Skeletal muscle cell (primary cell): ENCODE measurements at regions not wholly inside any gene's neighbourhood (a gene's known extent, or its start where the extent isn't known, plus 50 kb on each side); places are given as distances from the start of the nearest gene placed in this dataset.
"Not testable (repeated sequence)": the region's sequence is repeated elsewhere in the genome, so short reads cannot be mapped to it uniquely, and the experiment has no call there.

ENCODE experiments used
- DNase-seq: peaks from one replicate; pipeline ENCODE4 v3.0.0-alpha.2; 2010; ENCODE audit warnings: low read depth
- H3K4me3 ChIP-seq: 2 replicates; pipeline ENCODE4 v1.5.1; 2011; ENCODE audit warnings: low read depth, mild to moderate bottlenecking, control low read depth, low read length, moderate library complexity

- no peak overlapping the region for H3K4me3 ChIP-seq
- DNase-seq: no peak
Observed at GRCh38 chr5:102608414-102608813, 109.6 kb upstream of the SLCO6A1 start.

- H3K4me3 ChIP-seq: no peak overlapping the region
- DNase-seq: no peak
Observed at GRCh38 chr5:102611312-102611711, 112.5 kb upstream of the SLCO6A1 start.

- DNase-seq: no peak
- no peak overlapping the region for H3K4me3 ChIP-seq
Observed at GRCh38 chr5:102613661-102614060, 114.9 kb upstream of the SLCO6A1 start.

DNA sequence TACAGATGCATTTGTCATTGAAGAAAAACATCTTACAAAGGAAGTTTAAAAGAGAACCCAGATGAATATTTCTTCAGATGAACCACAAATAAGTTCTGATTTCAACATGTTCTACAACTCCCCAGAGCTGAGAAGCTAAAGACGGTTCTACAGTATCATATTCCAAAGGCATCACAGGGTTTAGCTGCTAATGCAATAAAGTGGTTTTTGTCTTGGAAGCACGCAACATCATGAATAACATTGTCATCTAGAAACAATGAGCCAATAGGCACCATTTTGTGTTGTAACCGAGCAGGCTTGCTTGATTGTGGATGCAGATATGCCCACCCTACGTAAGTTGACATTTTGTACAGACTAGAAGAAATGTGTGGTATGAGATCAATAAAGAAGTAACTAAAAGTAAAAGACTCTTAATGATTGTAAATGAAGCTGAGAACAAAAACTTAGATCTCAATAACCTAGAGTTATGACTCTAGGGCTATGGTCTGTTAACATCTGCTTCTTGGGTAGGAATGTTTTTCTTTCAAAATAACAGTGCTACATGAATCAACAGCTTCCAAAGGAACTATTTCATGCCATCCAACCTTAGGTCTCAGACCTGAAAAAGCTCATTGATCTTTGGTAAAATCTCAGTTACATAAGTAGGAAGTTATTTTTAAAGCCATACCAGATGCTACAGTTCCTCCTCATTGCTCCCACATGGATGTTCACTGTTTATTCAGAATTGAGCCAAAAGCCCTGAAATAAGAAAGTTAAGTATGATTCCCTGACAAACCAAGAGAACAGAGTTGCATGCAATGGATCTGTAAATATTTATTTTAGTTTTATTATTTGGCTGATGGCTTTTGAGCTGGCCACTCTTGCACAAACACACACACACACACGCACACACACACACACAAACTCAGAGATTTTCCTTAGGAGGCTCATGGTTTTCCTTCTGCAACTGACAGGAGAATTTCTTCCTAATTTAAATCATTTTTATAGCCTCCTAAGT, 118.7 kb upstream of the SLCO6A1 start:
- H3K4me3 ChIP-seq: no peak overlapping the region
- DNase-seq: peak; percentile 53

DNA sequence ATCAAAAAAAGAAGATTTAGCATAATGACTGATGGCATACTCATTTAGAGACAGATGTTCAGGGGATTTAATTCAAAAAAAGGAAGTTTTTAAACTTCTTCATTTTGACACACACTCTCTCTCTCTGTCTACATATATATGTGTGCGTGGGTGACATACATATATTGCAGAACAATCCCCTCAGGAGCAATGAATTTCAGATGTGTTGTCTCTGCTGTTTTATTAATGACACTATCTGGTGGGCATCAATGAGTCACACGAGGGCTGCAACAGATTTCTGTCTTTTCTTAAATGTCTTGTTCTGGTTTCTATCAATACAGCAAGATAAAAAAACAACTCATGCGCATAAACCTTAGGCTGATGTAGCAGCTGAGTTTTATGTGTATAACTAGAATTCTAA, 123.5 kb upstream of the SLCO6A1 start:
- no peak overlapping the region for H3K4me3 ChIP-seq
- DNase-seq: peak; percentile 54

DNA sequence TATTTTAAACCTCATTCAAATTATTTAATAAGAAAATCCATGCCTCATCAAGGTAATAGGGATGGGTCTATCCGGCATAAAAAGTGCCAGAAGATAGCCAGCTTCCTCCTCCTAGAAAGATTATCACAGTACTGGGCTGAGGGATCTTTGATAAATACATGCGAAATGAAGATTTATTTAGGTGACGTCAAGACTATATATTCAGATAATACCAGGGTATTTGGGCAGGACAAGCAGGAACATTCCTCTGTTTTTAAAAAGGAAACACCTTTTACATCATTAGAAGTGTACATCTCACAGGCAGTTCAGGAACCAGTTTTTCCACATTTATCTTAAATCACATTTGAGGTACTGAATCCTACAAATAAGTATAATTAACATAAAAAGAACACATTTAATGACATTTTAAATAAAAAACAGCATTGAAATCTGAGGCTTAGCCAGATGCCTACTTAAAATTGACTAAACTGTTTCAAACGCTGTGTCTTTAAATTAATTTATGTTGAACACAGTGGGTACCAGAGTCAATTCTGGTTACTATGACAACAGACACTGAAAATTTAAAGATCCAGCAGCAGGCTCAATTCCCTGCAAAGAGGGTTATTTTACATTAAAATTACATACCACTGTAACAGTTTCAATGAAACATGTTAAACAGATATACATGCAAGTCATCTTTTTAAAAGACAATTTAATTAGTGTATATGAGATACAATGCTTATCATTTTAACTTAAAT, 124.7 kb upstream of the SLCO6A1 start:
- no peak overlapping the region for H3K4me3 ChIP-seq

GRCh38 chr5:102624405-102624804, 125.6 kb upstream of the SLCO6A1 start:
- no peak for DNase-seq
- no peak overlapping the region for H3K4me3 ChIP-seq

More for the DNA sequence above, 124.7 kb upstream of the SLCO6A1 start:
- no peak for DNase-seq

- H3K4me3 ChIP-seq: no peak overlapping the region
- no peak for DNase-seq
Observed at GRCh38 chr5:102625468-102625867, 126.7 kb upstream of the SLCO6A1 start.

DNA sequence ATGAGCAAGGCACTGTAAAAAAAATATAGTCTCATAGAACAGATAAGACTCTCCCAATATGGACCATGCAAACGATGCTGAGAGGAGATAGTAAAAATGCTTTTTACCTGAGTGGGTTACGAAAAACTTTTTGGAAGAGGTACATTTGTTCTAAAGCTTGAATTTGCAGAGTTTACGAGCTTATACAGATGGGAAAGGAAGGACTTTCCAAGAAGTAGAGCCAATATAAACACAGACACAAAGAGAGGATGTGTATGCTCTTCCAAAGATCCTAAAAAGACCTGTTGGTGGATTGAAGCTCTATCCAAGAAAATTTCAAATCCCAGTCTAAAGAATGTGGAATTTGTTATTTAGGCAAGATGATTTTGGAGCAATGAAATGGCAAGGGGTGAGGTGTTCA, 127.1 kb upstream of the SLCO6A1 start:
- H3K4me3 ChIP-seq: no peak overlapping the region
- no peak for DNase-seq

DNA sequence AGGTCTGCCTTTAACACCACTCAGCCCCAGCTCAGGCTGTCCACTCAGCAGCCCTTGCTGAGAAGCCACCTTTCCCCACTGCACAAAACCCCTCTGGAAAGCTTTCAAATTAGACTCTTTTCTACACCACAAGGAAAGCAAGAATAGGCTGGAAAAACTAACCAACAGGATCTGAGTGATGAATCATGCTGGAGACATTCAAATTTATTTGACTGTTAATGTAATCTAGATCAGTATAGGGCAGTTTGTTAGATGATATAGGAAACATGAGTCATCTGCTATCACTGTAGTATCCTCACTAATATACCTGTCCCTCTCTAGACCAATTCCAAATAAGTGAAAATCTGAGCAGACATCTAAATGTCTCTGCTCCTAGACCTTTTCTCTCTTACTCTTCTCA, 127.8 kb upstream of the PAM start:
- DNase-seq: no peak
- H3K4me3 ChIP-seq: no peak overlapping the region

DNA sequence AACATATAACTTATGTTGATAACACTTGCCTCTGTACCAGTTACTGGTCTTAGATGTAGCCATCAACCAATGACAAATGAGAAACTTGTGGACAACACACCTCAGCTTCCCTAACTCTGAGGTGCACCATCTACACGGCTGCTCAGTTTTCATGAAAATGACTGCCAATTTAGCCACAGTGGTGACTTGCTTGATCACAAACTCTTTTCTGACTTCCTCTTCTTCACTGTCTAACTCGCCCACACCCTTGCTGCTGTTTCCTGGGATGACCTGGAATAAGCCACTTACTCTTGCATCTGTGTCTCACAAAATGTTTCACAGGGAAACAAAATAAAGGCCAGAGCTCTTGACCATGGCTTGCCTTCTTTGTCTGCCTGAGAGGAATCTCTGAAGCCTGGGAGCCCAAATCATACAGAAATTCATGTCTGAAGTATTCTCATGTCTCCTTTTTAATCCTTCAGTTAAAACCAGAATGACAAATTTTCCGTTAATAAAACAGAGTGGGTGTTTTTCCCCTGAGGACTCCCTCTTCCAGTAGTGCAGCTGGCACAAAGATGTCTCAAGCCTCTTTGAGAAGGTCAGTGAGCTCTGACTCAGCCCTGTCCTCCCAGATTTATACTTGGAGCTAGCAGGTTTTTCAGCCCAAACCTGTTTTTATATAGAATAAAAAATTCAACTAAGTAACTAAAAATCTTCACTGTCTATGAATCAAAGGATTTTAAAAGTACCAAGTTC, 126.5 kb upstream of the PAM start:
- DNase-seq: no peak
- H3K4me3 ChIP-seq: no peak overlapping the region

DNA sequence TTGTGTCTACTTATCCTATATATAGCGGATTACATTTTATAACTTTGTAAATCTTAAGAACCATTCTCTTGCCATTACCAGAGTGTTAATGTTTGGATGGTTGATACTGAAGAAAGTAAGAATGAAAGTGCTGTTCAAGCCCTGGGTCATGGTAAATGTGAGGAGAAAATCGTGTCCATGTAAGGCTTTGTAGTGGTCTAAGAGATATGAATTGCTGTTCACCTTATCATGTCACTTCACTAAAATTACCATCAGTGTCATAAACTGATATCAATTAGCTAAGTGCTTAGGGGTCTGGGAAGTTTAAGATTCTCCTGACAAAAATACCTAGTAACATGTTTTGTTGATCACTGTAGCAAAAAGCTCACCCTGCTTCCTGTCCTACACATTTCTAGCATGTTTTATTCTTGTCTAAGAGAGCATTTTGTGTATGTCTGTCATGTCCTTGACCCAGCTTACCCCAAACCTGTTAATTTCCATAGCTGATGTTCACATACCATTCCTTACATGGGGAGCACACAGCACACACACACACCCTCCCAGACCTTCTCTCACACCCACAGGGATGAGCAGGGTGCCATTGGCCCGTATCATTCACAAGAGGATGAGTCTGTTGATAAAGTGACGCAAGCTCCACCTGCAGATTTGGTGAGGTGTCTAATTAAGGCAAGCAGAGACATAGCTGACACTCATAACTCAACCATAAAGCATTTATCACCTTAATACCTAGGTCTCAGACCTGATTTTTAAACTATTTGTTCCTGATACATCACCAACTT, 125.1 kb upstream of the PAM start:
- DNase-seq: no peak
- no peak overlapping the region for H3K4me3 ChIP-seq

GRCh38 chr5:102635399-102635798, 119.7 kb upstream of the PAM start:
- not testable (repeated sequence) for H3K4me3 ChIP-seq, DNase-seq

DNA sequence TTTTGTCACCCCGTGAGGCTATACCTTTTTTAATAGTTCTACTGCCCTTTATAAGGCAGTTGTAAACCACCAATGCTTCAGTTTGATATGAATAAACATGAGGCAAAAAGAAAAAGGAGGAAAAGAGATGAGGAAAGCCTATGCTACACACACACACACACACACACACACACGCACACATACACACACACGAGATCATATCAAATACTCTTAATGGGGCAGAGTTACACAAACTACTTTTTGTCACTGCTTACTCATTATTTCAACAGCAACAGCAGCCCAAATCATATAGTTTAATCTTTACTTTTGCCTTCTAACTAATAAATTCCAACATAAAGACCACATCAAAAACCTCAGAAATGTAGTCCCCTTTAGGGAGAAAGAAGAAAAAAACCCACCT, 116.8 kb upstream of the PAM start:
- H3K4me3 ChIP-seq: no peak overlapping the region
- DNase-seq: no peak

DNA sequence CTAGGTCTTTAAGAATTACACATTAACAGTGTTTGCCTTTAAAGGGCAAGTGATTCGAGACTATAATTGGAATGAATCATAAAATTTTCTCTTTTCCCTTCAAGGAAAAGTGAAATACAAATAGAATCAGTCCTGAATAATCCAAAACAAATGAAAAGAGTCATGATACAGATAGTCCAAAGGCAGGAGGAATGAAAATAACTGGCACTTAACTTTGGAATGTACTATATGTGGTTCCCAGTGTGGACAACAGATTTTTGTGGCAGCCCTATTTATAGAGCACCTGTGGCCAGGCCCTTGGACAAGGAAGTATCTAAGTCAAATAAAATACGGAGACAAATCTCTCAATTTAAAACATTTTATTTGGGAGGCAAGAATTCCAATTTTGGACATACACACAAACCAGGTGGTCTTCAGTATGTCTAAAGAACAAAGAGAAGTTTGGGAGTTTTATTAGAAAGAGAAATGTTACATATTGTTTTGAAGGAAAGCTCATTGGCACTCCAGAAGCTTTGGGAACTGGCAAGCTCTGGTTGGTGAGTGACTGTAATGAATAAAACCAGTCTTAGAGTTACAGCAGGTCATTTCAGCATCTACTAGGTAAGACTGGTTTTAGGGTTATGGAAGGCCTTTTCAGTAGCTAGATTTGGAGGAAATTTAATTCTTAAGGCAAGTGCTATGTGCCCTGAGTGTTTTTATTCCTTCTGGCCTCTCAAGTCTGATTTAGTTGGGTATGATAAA, 116.0 kb upstream of the PAM start:
- H3K4me3 ChIP-seq: no peak overlapping the region
- DNase-seq: no peak

- no peak for DNase-seq
- no peak overlapping the region for H3K4me3 ChIP-seq
Observed at GRCh38 chr5:102649731-102650130, 105.4 kb upstream of the PAM start.

GRCh38 chr5:102651466-102651865, 103.6 kb upstream of the PAM start:
- H3K4me3 ChIP-seq: no peak overlapping the region
- no peak for DNase-seq

DNA sequence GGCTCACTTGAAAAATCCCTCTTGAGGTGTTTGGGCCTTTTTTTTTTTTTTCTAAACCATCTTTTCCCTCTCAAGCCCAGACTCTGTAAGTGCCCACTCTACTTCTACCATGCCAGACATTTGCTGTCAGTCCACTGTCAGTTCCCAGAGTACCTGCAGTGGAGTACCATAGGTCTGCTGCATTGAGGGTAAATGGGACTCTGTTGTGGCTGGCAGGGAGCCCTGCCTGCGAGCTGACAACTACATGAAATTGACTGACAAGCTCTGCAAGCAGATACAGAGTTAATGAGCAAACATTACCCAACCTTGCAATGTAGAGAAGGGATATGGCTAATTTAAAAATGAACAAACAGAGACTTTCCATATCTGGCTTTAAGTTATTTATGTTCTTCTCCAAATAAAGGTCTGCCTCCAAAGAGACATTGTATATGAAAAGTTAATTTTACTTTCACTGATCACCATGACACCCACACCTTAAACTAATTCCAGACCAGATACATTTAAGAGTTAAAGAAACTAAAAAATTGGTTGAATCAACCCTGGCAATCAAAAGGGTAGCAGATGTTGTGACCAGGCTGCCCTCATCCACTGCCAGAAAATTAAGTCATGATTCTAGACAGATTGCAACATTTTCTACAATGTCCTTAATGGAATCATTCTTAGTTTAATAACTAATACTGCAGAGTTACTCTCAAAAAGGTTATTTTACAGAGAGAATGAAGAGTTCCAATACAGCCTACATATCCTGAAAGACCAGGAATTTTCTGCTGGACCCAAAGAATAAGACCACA, 100.4 kb upstream of the PAM start:
- no peak overlapping the region for H3K4me3 ChIP-seq
- no peak for DNase-seq
